Chondrocyte (in vitro differentiated cells): ENCODE measurements at regions not wholly inside any gene's neighbourhood (a gene's known extent, or its start where the extent isn't known, plus 50 kb on each side); places are given as distances from the start of the nearest gene placed in this dataset.

Source experiments
- DNase-seq: peaks from one replicate; pipeline ENCODE4 v3.0.0; 2021; ENCODE audit warnings: mixed read lengths, low spot score
- H3K27ac Mint-ChIP-seq: one replicate; pipeline ENCODE4 v1.8.0; 2021; ENCODE audit warnings: mild to moderate bottlenecking, moderate library complexity, mixed read lengths; ENCODE audit not compliant: unreplicated experiment
- H3K27me3 Mint-ChIP-seq: 2 replicates; pipeline ENCODE4 v1.8.0; 2021; ENCODE audit warnings: low read depth, mixed read lengths
- H3K36me3 Mint-ChIP-seq: 2 replicates; pipeline ENCODE4 v1.8.0; 2021; ENCODE audit warnings: low read depth, mixed read lengths
- H3K4me1 Mint-ChIP-seq: 2 replicates; pipeline ENCODE4 v1.8.0; 2021; ENCODE audit warnings: low read depth, mild to moderate bottlenecking, mixed read lengths
- H3K4me3 Mint-ChIP-seq: one replicate; pipeline ENCODE4 v1.8.0; 2021; ENCODE audit warnings: mild to moderate bottlenecking, moderate library complexity, mixed read lengths; ENCODE audit not compliant: unreplicated experiment
- H3K9me3 Mint-ChIP-seq: 2 replicates; pipeline ENCODE4 v1.8.0; 2021; ENCODE audit warnings: low read depth, mixed read lengths
- CTCF ChIP-seq: fragments of 200-600 bp; sonication (generic); IDR thresholded peaks from 2 replicates; pipeline ENCODE4 v1.5.0; 2021; ENCODE audit warnings: antibody characterized with exemption, mild to moderate bottlenecking, moderate library complexity

GRCh38 chr1:177800400-177801088, 169.3 kb downstream of the SEC16B start:
- no peaks in the 10 kb centered on the region for H3K36me3 Mint-ChIP-seq
- TF ChIP-seq CTCF, result no peak
- peaks cover 11% of the 10 kb centered on the region for H3K9me3 Mint-ChIP-seq
- H3K4me1 Mint-ChIP-seq, result no peaks in the 10 kb centered on the region
- H3K27me3 Mint-ChIP-seq, result peaks cover 30% of the 10 kb centered on the region
- H3K4me3 Mint-ChIP-seq, result no peak overlapping the region
- no peak overlapping the region for H3K27ac Mint-ChIP-seq
- no peak for DNase-seq

- Mint-ChIP-seq H3K4me3 (no peak overlapping the region), H3K9me3 (peaks cover 8% of the 10 kb centered on the region), H3K27me3 (peaks cover 30% of the 10 kb centered on the region), H3K36me3 (no peaks in the 10 kb centered on the region), H3K27ac (no peak overlapping the region), H3K4me1 (no peaks in the 10 kb centered on the region)
- TF ChIP-seq CTCF, result no peak
- DNase-seq, result no peak
Measured at GRCh38 chr1:177799746-177800145, 170.1 kb downstream of the SEC16B start.

GRCh38 chr1:177798614-177799013, 171.2 kb downstream of the SEC16B start:
- TF ChIP-seq CTCF, result no peak
- Mint-ChIP-seq H3K36me3 (no peaks in the 10 kb centered on the region), H3K9me3 (no peaks in the 10 kb centered on the region), H3K27me3 (peaks cover 30% of the 10 kb centered on the region), H3K4me1 (no peaks in the 10 kb centered on the region), H3K27ac (no peak overlapping the region), H3K4me3 (no peak overlapping the region)
- DNase-seq, result no peak

GRCh38 chr1:177796561-177796960, 173.3 kb downstream of the SEC16B start:
- no peaks in the 10 kb centered on the region for H3K9me3 Mint-ChIP-seq
- H3K36me3 Mint-ChIP-seq, result no peaks in the 10 kb centered on the region
- no peak for DNase-seq
- TF ChIP-seq CTCF, result no peak
- peaks cover 25% of the 10 kb centered on the region for H3K27me3 Mint-ChIP-seq
- H3K4me1 Mint-ChIP-seq, result no peaks in the 10 kb centered on the region
- H3K4me3 Mint-ChIP-seq, result no peak overlapping the region
- no peak overlapping the region for H3K27ac Mint-ChIP-seq

GRCh38 chr1:177794376-177794991, 175.4 kb downstream of the SEC16B start:
- no peak for DNase-seq
- Mint-ChIP-seq H3K9me3 (no peaks in the 10 kb centered on the region), H3K4me1 (no peaks in the 10 kb centered on the region), H3K4me3 (no peak overlapping the region), H3K27me3 (peaks cover 18% of the 10 kb centered on the region), H3K36me3 (no peaks in the 10 kb centered on the region), H3K27ac (no peak overlapping the region)
- no peak for TF ChIP-seq CTCF
